IMR-90 (cell line): ENCODE measurements at regions not wholly inside any gene's neighbourhood (a gene's known extent, or its start where the extent isn't known, plus 50 kb on each side); places are given as distances from the start of the nearest gene placed in this dataset.

ENCODE experiments used
- ATAC-seq: fragments of 200-7000 bp; cut with Tn5 transposase; 2 replicates; pipeline ENCODE4 v1.9.1; 2020; ENCODE audit warnings: low read depth, mild to moderate bottlenecking, moderate library complexity
- BruUV-seq: library from RNA; stranded (reverse); fragments of 400-500 nt; replicated peaks from 2 replicates; lab custom pipeline; 2021; lab: Mats Ljungman, UMichigan
- CTCF ChIA-PET: fragments of 300-600 bp; formaldehyde crosslinking; extraction: SDS; loops from one replicate; lab custom pipeline; 2021; ENCODE audit warnings: antibody characterized with exemption; lab: Yijun Ruan, JAX
- POLR2A ChIA-PET: fragments of 300-600 bp; sonication (Branson Sonifier 250); formaldehyde crosslinking; loops from one replicate; lab custom pipeline; 2022; ENCODE audit warnings: antibody characterized with exemption; ENCODE audit not compliant: unreplicated experiment; lab: Charles Lee
- DNase-seq: peaks from one replicate; pipeline ENCODE4 v3.0.0; 2013
- H2AFZ ChIP-seq: replicated peaks from 2 replicates; pipeline ENCODE3; 2013; ENCODE audit warnings: low read length, mild to moderate bottlenecking; ENCODE audit not compliant: poor library complexity
- H2AK5ac ChIP-seq: 2 replicates; pipeline ENCODE4 v1.6.1; 2013; ENCODE audit warnings: low read depth, low read length, inconsistent platforms
- H2AK9ac ChIP-seq: replicated peaks from 2 replicates; pipeline ENCODE3; 2013; ENCODE audit warnings: mild to moderate bottlenecking, low read depth, low read length, moderate library complexity; ENCODE audit not compliant: poor library complexity
- H2BK120ac ChIP-seq: 2 replicates; pipeline ENCODE4 v1.6.1; 2013; ENCODE audit warnings: low read depth, low read length, inconsistent platforms
- H2BK15ac ChIP-seq: 3 replicates; pipeline ENCODE4 v1.6.1; 2013; ENCODE audit warnings: low read depth, low read length, inconsistent platforms
- H2BK20ac ChIP-seq: 2 replicates; pipeline ENCODE4 v1.6.1; 2013; ENCODE audit warnings: low read depth, mild to moderate bottlenecking, inconsistent platforms, low read length, moderate library complexity
- H2BK5ac ChIP-seq: 2 replicates; pipeline ENCODE4 v1.6.1; 2013; ENCODE audit warnings: mild to moderate bottlenecking, low read depth, low read length, inconsistent platforms; ENCODE audit not compliant: poor library complexity, severe bottlenecking
- H3K14ac ChIP-seq: replicated peaks from 2 replicates; pipeline ENCODE4 v1.6.1; 2013; ENCODE audit warnings: low read depth, low read length, inconsistent platforms
- H3K18ac ChIP-seq: 2 replicates; pipeline ENCODE4 v1.6.1; 2013; ENCODE audit warnings: low read depth, low read length, control low read depth
- H3K23ac ChIP-seq: 2 replicates; pipeline ENCODE4 v1.6.1; 2013; ENCODE audit warnings: low read depth, low read length, inconsistent platforms
- H3K27ac ChIP-seq: 2 replicates; pipeline ENCODE4 v1.5.1; 2013; ENCODE audit warnings: mild to moderate bottlenecking, control low read depth, low read length; ENCODE audit not compliant: insufficient read depth
- H3K27me3 ChIP-seq: 2 replicates; pipeline ENCODE4 v1.6.1; 2013; ENCODE audit warnings: low read length; ENCODE audit not compliant: control insufficient read depth, insufficient read depth
- H3K36me3 ChIP-seq: 2 replicates; pipeline ENCODE4 v1.6.1; 2013; ENCODE audit warnings: low read length, mixed read lengths; ENCODE audit not compliant: control insufficient read depth, insufficient read depth
- H3K4ac ChIP-seq: 2 replicates; pipeline ENCODE4 v1.6.1; 2013; ENCODE audit warnings: low read depth, low read length, inconsistent platforms
- H3K4me1 ChIP-seq: 2 replicates; pipeline ENCODE4 v1.6.1; 2013; ENCODE audit warnings: low read length, mixed read lengths; ENCODE audit not compliant: control insufficient read depth, insufficient read depth
- H3K4me2 ChIP-seq: 2 replicates; pipeline ENCODE4 v1.6.1; 2013; ENCODE audit warnings: low read depth, mild to moderate bottlenecking, control low read depth, low read length, moderate library complexity
- H3K4me3 ChIP-seq: 2 replicates; pipeline ENCODE4 v1.5.1; 2013; ENCODE audit warnings: low read depth, mild to moderate bottlenecking, control low read depth, low read length, moderate library complexity; ENCODE audit not compliant: insufficient read depth
- H3K56ac ChIP-seq: 2 replicates; pipeline ENCODE4 v1.6.1; 2013; ENCODE audit warnings: low read length, inconsistent platforms; ENCODE audit not compliant: insufficient read depth; ENCODE audit errors: extremely low read depth
- H3K79me1 ChIP-seq, 2 experiments: 2 replicates each; pipeline ENCODE4 v1.6.1; 2013; ENCODE audit warnings: low read length in 2 of 2, inconsistent platforms in 1 of 2, low read depth in 1 of 2
- H3K9ac ChIP-seq: 2 replicates; pipeline ENCODE4 v1.6.1; 2013; ENCODE audit warnings: low read depth, low read length, control low read depth
- H3K9me1 ChIP-seq: 2 replicates; pipeline ENCODE4 v1.6.1; 2013; ENCODE audit warnings: low read length, inconsistent platforms; ENCODE audit not compliant: insufficient read depth
- H3K9me3 ChIP-seq: 2 replicates; pipeline ENCODE4 v1.6.1; 2013; ENCODE audit warnings: low read length; ENCODE audit not compliant: control insufficient read depth, insufficient read depth
- H4K20me1 ChIP-seq: 2 replicates; pipeline ENCODE4 v1.6.1; 2013; ENCODE audit warnings: low read length, inconsistent platforms; ENCODE audit not compliant: insufficient read depth
- H4K5ac ChIP-seq: 2 replicates; pipeline ENCODE4 v1.6.1; 2013; ENCODE audit warnings: mild to moderate bottlenecking, low read depth, low read length, control low read depth
- H4K8ac ChIP-seq, 2 experiments: 2 replicates each; pipeline ENCODE4 v1.6.1; 2013; ENCODE audit warnings: low read depth in 2 of 2, low read length in 2 of 2, control low read depth in 1 of 2, inconsistent platforms in 1 of 2
- H4K91ac ChIP-seq: 2 replicates; pipeline ENCODE4 v1.6.1; 2013; ENCODE audit warnings: low read depth, low read length, inconsistent platforms; ENCODE audit not compliant: insufficient read depth
- BHLHE40 ChIP-seq: fragments of 150-350 bp; IDR thresholded peaks from 2 replicates; pipeline ENCODE4 v1.6.1; 2016; ENCODE audit warnings: mild to moderate bottlenecking, low read depth, low read length
- CEBPB ChIP-seq: IDR thresholded peaks from 2 replicates; pipeline ENCODE4 v1.6.1; 2012; ENCODE audit warnings: low read depth, low read length, improper control_type of control experiment
- CHD1 ChIP-seq: IDR thresholded peaks from 2 replicates; pipeline ENCODE4 v1.6.1; 2012; ENCODE audit warnings: low read depth, low read length, improper control_type of control experiment
- CTCF ChIP-seq: conservative IDR thresholded peaks from 2 replicates; pipeline ENCODE4 v1.5.1; 2012; ENCODE audit warnings: mild to moderate bottlenecking, low read depth, low read length, improper control_type of control experiment
- ELK1 ChIP-seq: fragments of 150-350 bp; IDR thresholded peaks from 2 replicates; pipeline ENCODE4 v1.6.1; 2016; ENCODE audit warnings: low read depth, mild to moderate bottlenecking, low read length, moderate library complexity, borderline replicate concordance
- FOS ChIP-seq: fragments of 150-350 bp; IDR thresholded peaks from 2 replicates; pipeline ENCODE4 v1.6.1; 2016; ENCODE audit warnings: low read depth, low read length
- MAFK ChIP-seq: IDR thresholded peaks from 2 replicates; pipeline ENCODE4 v1.6.1; 2012; ENCODE audit warnings: low read depth, low read length, improper control_type of control experiment
- MAZ ChIP-seq: IDR thresholded peaks from 2 replicates; pipeline ENCODE4 v1.6.1; 2012; ENCODE audit warnings: low read depth, mild to moderate bottlenecking, low read length, improper control_type of control experiment, moderate library complexity, borderline replicate concordance
- MXI1 ChIP-seq: IDR thresholded peaks from 2 replicates; pipeline ENCODE4 v1.6.1; 2012; ENCODE audit warnings: low read depth, mild to moderate bottlenecking, low read length, moderate library complexity, borderline replicate concordance
- NFE2L2 ChIP-seq: fragments of 150-350 bp; IDR thresholded peaks from 2 replicates; pipeline ENCODE4 v1.6.1; 2016; ENCODE audit warnings: low read depth, mild to moderate bottlenecking, low read length
- POLR2A ChIP-seq: IDR thresholded peaks from 2 replicates; pipeline ENCODE4 v1.6.1; 2012; ENCODE audit warnings: mild to moderate bottlenecking, low read depth, low read length
- RAD21 ChIP-seq: IDR thresholded peaks from 2 replicates; pipeline ENCODE4 v1.6.1; 2012; ENCODE audit warnings: low read length, improper control_type of control experiment
- RCOR1 ChIP-seq: IDR thresholded peaks from 2 replicates; pipeline ENCODE4 v1.6.1; 2012; ENCODE audit warnings: mild to moderate bottlenecking, low read length, improper control_type of control experiment; ENCODE audit not compliant: insufficient replicate concordance
- RFX5 ChIP-seq: IDR thresholded peaks from 2 replicates; pipeline ENCODE4 v1.8.0; 2012; ENCODE audit warnings: low read depth, mild to moderate bottlenecking, low read length, moderate library complexity
- SMC3 ChIP-seq: fragments of 150-350 bp; IDR thresholded peaks from 2 replicates; pipeline ENCODE4 v1.6.1; 2016; ENCODE audit warnings: low read depth, mild to moderate bottlenecking, antibody characterized with exemption, low read length, moderate library complexity
- USF2 ChIP-seq: fragments of 150-350 bp; IDR thresholded peaks from 2 replicates; pipeline ENCODE4 v1.6.1; 2017; ENCODE audit warnings: mild to moderate bottlenecking, antibody characterized with exemption, low read length, low read depth
- whole genome bisulfite sequencing, 2 experiments: methylation state at CpG; one replicate each; pipeline versions ENCODE4 v1.1.5 to v1.1.7; 2013; ENCODE audit warnings: missing lambda C conversion rate in 2 of 2; ENCODE audit not compliant: insufficient read length in 1 of 2; ENCODE audit errors: extremely low coverage in 2 of 2; 5-methylcytosine and 5-hydroxymethylcytosine counted together
- dilution Hi-C: fragments of 300-500 bp; cut with HindIII; formaldehyde crosslinking; loops from one replicate; pipeline ENCODE4 v1.14.3; 2018; ENCODE audit warnings: low sequenced_read_pairs; ENCODE audit not compliant: unreplicated experiment
- in situ Hi-C: fragments of 300-500 bp; cut with MboI; formaldehyde crosslinking; loops from 3 replicates; pipeline ENCODE4 v1.14.3; 2019; ENCODE audit warnings: low sequenced_read_pairs, inconsistent platforms, mixed read lengths
- intact Hi-C: fragments of 100-400 bp; cut with micrococcal nuclease; formaldehyde crosslinking; loops from 2 replicates; pipeline ENCODE4 v1.10.0; 2022

GRCh38 chr21:16570171-16570570 lies 840.4 kb downstream of the USP25 start:
- Histone ChIP-seq H3K36me3 (no peaks in the 10 kb centered on the region), H3K79me1 (no peaks in the 10 kb centered on the region), H3K4me3 (no peak overlapping the region), H3K4ac (no peak overlapping the region), H4K20me1 (no peaks in the 10 kb centered on the region), H2BK5ac (peak overlapping the region; percentile 95), H3K18ac (no peak overlapping the region), H3K27me3 (no peaks in the 10 kb centered on the region), H2BK120ac (no peak overlapping the region), H3K14ac (no peak overlapping the region), H3K23ac (no peak overlapping the region), H2AK5ac (no peak overlapping the region), H2AFZ (no peak overlapping the region), H2BK15ac (no peak overlapping the region), H3K4me1 (peaks cover 8% of the 10 kb centered on the region; the same call in 1 of the 2 replicates), H3K9ac (no peak overlapping the region), H2BK20ac (no peak overlapping the region), H3K27ac (peak overlapping the region; percentile 21; the same call in 1 of the 2 replicates), H3K4me2 (peak overlapping the region; percentile 12; the same call in 1 of the 2 replicates), H2AK9ac (no peak overlapping the region), H4K8ac (no peak overlapping the region; a peak in 1 of 4 replicates), H3K9me1 (no peaks in the 10 kb centered on the region; the same call in 1 of the 2 replicates), H3K56ac (no peak overlapping the region), H3K9me3 (no peaks in the 10 kb centered on the region), H4K5ac (no peak overlapping the region), H4K91ac (no peak overlapping the region)
- peak; percentile 39 for DNase-seq
- intact Hi-C loops, result loop anchor here (5.0 kb wide), 1 partner anchor 33 kb away; no protein-coding TSS in a partner anchor
- ChIA-PET CTCF (no interaction called here), POLR2A (no interaction called here)
- WGBS, 2 experiments, result no CpG with 5 or more reads among the region's 4 CpGs
- TF ChIP-seq MAFK, result peak; percentile 62
- TF ChIP-seq CEBPB, result no peak
- TF ChIP-seq RAD21, result no peak
- no peak for TF ChIP-seq USF2
- TF ChIP-seq ELK1, result no peak
- TF ChIP-seq FOS, result no peak
- TF ChIP-seq POLR2A, result no peak
- TF ChIP-seq CTCF, result no peak
- TF ChIP-seq MXI1, result no peak
- TF ChIP-seq CHD1, result no peak
- TF ChIP-seq BHLHE40, result no peak
- no peak for TF ChIP-seq RFX5
- peak; percentile 49; the same call in 1 of the 2 replicates for TF ChIP-seq NFE2L2
- TF ChIP-seq MAZ, result no peak
- TF ChIP-seq SMC3, result no peak
- no peak for TF ChIP-seq RCOR1
- dilution Hi-C loops, result no loop called here
- ATAC-seq, result no peak
- BruUV-seq, result no TSS peak
- in situ Hi-C loops, result loop anchor here (25.0 kb wide), 1 partner anchor 892 kb away; no protein-coding TSS in a partner anchor
